Lower lobe of right lung (tissue), 2 donors: ENCODE measurements at regions not wholly inside any gene's neighbourhood (a gene's known extent, or its start where the extent isn't known, plus 50 kb on each side); places are given as distances from the start of the nearest gene placed in this dataset.

Experiments
- ATAC-seq, 2 donors: fragments of 200-7000 bp; cut with Tn5 transposase; one replicate each; pipeline ENCODE4 v1.9.1; 2020 to 2022; ENCODE audit warnings: mild to moderate bottlenecking in 2 of 2, moderate library complexity in 2 of 2
- DNase-seq: peaks from one replicate; pipeline ENCODE4 v3.0.0-alpha.2; 2020
- H3K27ac ChIP-seq: fragments of 200-600 bp; one replicate; pipeline ENCODE4 v1.8.0; 2022
- H3K27me3 ChIP-seq: fragments of 200-600 bp; one replicate; pipeline ENCODE4 v1.8.0; 2022; ENCODE audit warnings: low read depth
- H3K36me3 ChIP-seq: fragments of 200-600 bp; one replicate; pipeline ENCODE4 v1.8.0; 2022; ENCODE audit warnings: mild to moderate bottlenecking
- H3K4me1 ChIP-seq: fragments of 200-600 bp; one replicate; pipeline ENCODE4 v1.8.0; 2022
- H3K4me3 ChIP-seq: fragments of 200-600 bp; one replicate; pipeline ENCODE4 v1.8.0; 2022; ENCODE audit warnings: mild to moderate bottlenecking
- H3K9me3 ChIP-seq: fragments of 200-600 bp; one replicate; pipeline ENCODE4 v1.8.0; 2022
- CTCF ChIP-seq: fragments of 200-600 bp; IDR thresholded peaks from one replicate; pipeline ENCODE4 v1.8.0; 2022; ENCODE audit warnings: antibody characterized with exemption, mild to moderate bottlenecking
- intact Hi-C: fragments of 100-400 bp; cut with DNase I; formaldehyde crosslinking; loops from one replicate; pipeline ENCODE4 v1.11.0; 2022
- donor health status: DM: no; HTN: yes; CAD: no; lungs with severe emphysema.

DNA sequence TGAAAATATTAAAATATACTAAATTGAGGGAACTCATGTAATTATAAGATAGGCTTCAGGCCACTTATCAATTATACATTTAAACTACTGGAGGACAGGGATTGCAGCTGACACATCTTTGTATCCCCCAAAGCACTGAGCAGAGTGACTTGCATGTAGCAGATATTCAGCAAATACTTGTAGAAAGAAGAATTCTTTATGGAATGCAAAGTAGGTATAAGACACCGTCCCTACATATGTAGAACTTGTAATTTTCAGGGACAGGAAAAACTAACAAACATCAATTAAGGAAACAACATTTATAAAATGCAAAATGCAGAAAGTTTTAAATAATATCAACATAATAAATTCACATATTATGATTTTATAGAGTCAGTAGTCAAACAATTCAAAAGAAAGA is 719.2 kb downstream of the OLFM4 start:
- Histone ChIP-seq H3K4me3 (no peak overlapping the region), H3K9me3 (no peaks in the 10 kb centered on the region), H3K27me3 (no peaks in the 10 kb centered on the region), H3K4me1 (no peaks in the 10 kb centered on the region), H3K36me3 (no peaks in the 10 kb centered on the region), H3K27ac (no peak overlapping the region)
- TF ChIP-seq CTCF = no peak
- ATAC-seq (no peak), DNase-seq (no peak)
- intact Hi-C loops = no loop called here

- ATAC-seq = no peak
- intact Hi-C loops = no loop called here
- TF ChIP-seq CTCF = no peak
Measured at GRCh38 chr13:53749306-53749705, 720.7 kb downstream of the OLFM4 start.

GRCh38 chr13:53759016-53759415 is 730.4 kb downstream of the OLFM4 start:
- Histone ChIP-seq H3K27me3 (no peaks in the 10 kb centered on the region), H3K4me1 (no peaks in the 10 kb centered on the region), H3K36me3 (no peaks in the 10 kb centered on the region), H3K4me3 (no peak overlapping the region), H3K9me3 (no peaks in the 10 kb centered on the region), H3K27ac (no peak overlapping the region)
- DNase-seq = no peak
- TF ChIP-seq CTCF = no peak
- intact Hi-C loops = no loop called here
- no peak for ATAC-seq

More at GRCh38 chr13:53749306-53749705, 720.7 kb downstream of the OLFM4 start:
- no peak overlapping the region for H3K4me3 ChIP-seq
- no peaks in the 10 kb centered on the region for H3K36me3 ChIP-seq
- H3K9me3 ChIP-seq = no peaks in the 10 kb centered on the region
- no peak overlapping the region for H3K27ac ChIP-seq
- DNase-seq = no peak
- H3K4me1 ChIP-seq = no peaks in the 10 kb centered on the region
- H3K27me3 ChIP-seq = no peaks in the 10 kb centered on the region

GRCh38 chr13:53775807-53776206 is 747.2 kb downstream of the OLFM4 start:
- ATAC-seq = no peak
- no peaks in the 10 kb centered on the region for H3K27me3 ChIP-seq
- H3K4me3 ChIP-seq = no peak overlapping the region
- no peaks in the 10 kb centered on the region for H3K4me1 ChIP-seq
- TF ChIP-seq CTCF = no peak
- H3K9me3 ChIP-seq = no peaks in the 10 kb centered on the region
- intact Hi-C loops = no loop called here
- H3K27ac ChIP-seq = no peak overlapping the region
- no peak for DNase-seq
- no peaks in the 10 kb centered on the region for H3K36me3 ChIP-seq

DNA sequence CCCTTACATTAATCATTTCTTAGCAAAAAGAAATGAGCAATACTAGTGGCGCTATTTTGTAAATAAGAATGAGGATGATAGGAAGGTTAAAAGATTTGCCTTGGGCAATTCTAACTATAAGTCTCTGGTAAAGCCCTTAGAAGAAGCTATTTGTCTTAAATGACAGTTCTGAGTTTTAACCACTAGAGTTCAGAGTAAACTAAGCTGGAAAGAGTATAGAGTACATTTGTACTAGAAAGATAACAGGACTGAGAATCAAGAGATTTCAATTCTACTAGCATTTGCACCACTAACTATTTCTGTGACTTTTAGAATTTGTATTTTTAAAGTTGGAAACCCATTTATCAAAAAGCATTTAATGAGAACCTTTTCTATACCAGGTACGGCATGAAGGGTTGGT is 750.3 kb downstream of the OLFM4 start:
- intact Hi-C loops = no loop called here

More for the DNA sequence above, 750.3 kb downstream of the OLFM4 start:
- H3K27me3 ChIP-seq = no peaks in the 10 kb centered on the region
- H3K27ac ChIP-seq = no peak overlapping the region
- no peaks in the 10 kb centered on the region for H3K36me3 ChIP-seq
- no peak for TF ChIP-seq CTCF
- ATAC-seq (no peak), DNase-seq (no peak)
- no peak overlapping the region for H3K4me3 ChIP-seq
- no peaks in the 10 kb centered on the region for H3K4me1 ChIP-seq
- H3K9me3 ChIP-seq = no peaks in the 10 kb centered on the region
